Mesenchymal stem cell (in vitro differentiated cells and primary cell): ENCODE measurements at regions not wholly inside any gene's neighbourhood (a gene's known extent, or its start where the extent isn't known, plus 50 kb on each side); places are given as distances from the start of the nearest gene placed in this dataset.

Experiments used
- DNase-seq: peaks from one replicate; pipeline ENCODE4 v3.0.0-alpha.2; 2013
- H2AFZ ChIP-seq: one replicate; pipeline ENCODE4 v1.6.1; 2013; ENCODE audit warnings: low read depth, mild to moderate bottlenecking, control low read depth, inconsistent platforms, low read length, moderate library complexity
- H2AK5ac ChIP-seq: 2 replicates; pipeline ENCODE4 v1.6.1; 2013; ENCODE audit warnings: low read length, moderate library complexity, mild to moderate bottlenecking, inconsistent platforms; ENCODE audit not compliant: severe bottlenecking
- H2BK120ac ChIP-seq: one replicate; pipeline ENCODE4 v1.6.1; 2013; ENCODE audit warnings: low read depth, mild to moderate bottlenecking, inconsistent platforms, low read length, moderate library complexity
- H2BK12ac ChIP-seq, 2 experiments: one replicate each; pipeline ENCODE4 v1.6.1; 2013; ENCODE audit warnings: inconsistent platforms in 2 of 2, low read length in 2 of 2, mild to moderate bottlenecking in 2 of 2, moderate library complexity in 2 of 2, control low read depth in 1 of 2
- H2BK15ac ChIP-seq: one replicate; pipeline ENCODE4 v1.6.1; 2013; ENCODE audit warnings: mild to moderate bottlenecking, low read depth, inconsistent platforms; ENCODE audit not compliant: poor library complexity, severe bottlenecking
- H2BK5ac ChIP-seq: 2 replicates; pipeline ENCODE4 v1.6.1; 2013; ENCODE audit warnings: low read depth, mild to moderate bottlenecking, low read length, control low read depth, inconsistent platforms; ENCODE audit not compliant: poor library complexity, severe bottlenecking
- H3K14ac ChIP-seq, 2 experiments: one replicate each; pipeline ENCODE4 v1.6.1; 2013; ENCODE audit warnings: inconsistent platforms in 2 of 2, low read length in 2 of 2, control low read depth in 1 of 2, mild to moderate bottlenecking in 1 of 2, moderate library complexity in 1 of 2
- H3K18ac ChIP-seq, 2 experiments: one replicate each; pipeline ENCODE4 v1.6.1; 2013; ENCODE audit warnings: inconsistent platforms in 2 of 2, low read length in 2 of 2, control low read depth in 1 of 2, low read depth in 1 of 2, mild to moderate bottlenecking in 1 of 2
- H3K23ac ChIP-seq, 2 experiments: one replicate each; pipeline ENCODE4 v1.6.1; 2013; ENCODE audit warnings: inconsistent platforms in 2 of 2, low read length in 2 of 2, mild to moderate bottlenecking in 2 of 2, moderate library complexity in 2 of 2, control low read depth in 1 of 2
- H3K27ac ChIP-seq: 2 replicates; pipeline ENCODE4 v1.5.1; 2013; ENCODE audit warnings: mild to moderate bottlenecking, moderate library complexity, low read length, control low read depth, inconsistent platforms; ENCODE audit not compliant: poor library complexity, severe bottlenecking
- H3K27me3 ChIP-seq, 2 experiments: 2 replicates each; pipeline versions ENCODE4 v1.6.1 to v1.7.0; 2013; ENCODE audit warnings: low read length in 2 of 2, mild to moderate bottlenecking in 2 of 2, moderate library complexity in 2 of 2, control low read depth in 1 of 2, inconsistent platforms in 1 of 2; ENCODE audit not compliant: control insufficient read depth in 1 of 2, insufficient read depth in 1 of 2
- H3K36me3 ChIP-seq, 2 experiments: 2 replicates each; pipeline versions ENCODE4 v1.6.1 to v1.7.0; 2013; ENCODE audit warnings: low read length in 2 of 2, control low read depth in 1 of 2, inconsistent platforms in 1 of 2, low read depth in 1 of 2, mild to moderate bottlenecking in 1 of 2; ENCODE audit not compliant: insufficient read depth in 2 of 2, control insufficient read depth in 1 of 2
- H3K4ac ChIP-seq, 2 experiments: one replicate each; pipeline ENCODE4 v1.6.1; 2013; ENCODE audit warnings: inconsistent platforms in 2 of 2, low read length in 2 of 2, mild to moderate bottlenecking in 2 of 2, moderate library complexity in 2 of 2, control low read depth in 1 of 2, low read depth in 1 of 2
- H3K4me1 ChIP-seq: 2 replicates; pipeline ENCODE4 v1.6.1; 2013; ENCODE audit warnings: low read depth, low read length, control low read depth; ENCODE audit not compliant: control insufficient read depth, insufficient read depth
- H3K4me2 ChIP-seq: 2 replicates; pipeline ENCODE4 v1.6.1; 2013; ENCODE audit warnings: low read length, mild to moderate bottlenecking, inconsistent platforms; ENCODE audit not compliant: poor library complexity, severe bottlenecking
- H3K4me3 ChIP-seq, 2 experiments: 2 replicates each; pipeline versions ENCODE4 v1.5.1 to v1.7.0; 2013; ENCODE audit warnings: low read length in 2 of 2, mild to moderate bottlenecking in 2 of 2, control low read depth in 1 of 2, low read depth in 1 of 2; ENCODE audit not compliant: insufficient read depth in 1 of 2
- H3K79me1 ChIP-seq: replicated peaks from 2 replicates; pipeline ENCODE4 v1.6.1; 2013; ENCODE audit warnings: mild to moderate bottlenecking, control low read depth, low read length, inconsistent platforms; ENCODE audit not compliant: poor library complexity, severe bottlenecking
- H3K9ac ChIP-seq: 2 replicates; pipeline ENCODE4 v1.7.0; 2013; ENCODE audit warnings: mild to moderate bottlenecking, low read length, moderate library complexity
- H3K9me3 ChIP-seq: 2 replicates; pipeline ENCODE4 v1.7.0; 2013; ENCODE audit warnings: mild to moderate bottlenecking, low read length; ENCODE audit not compliant: control insufficient read depth
- H4K8ac ChIP-seq: one replicate; pipeline ENCODE4 v1.6.1; 2013; ENCODE audit warnings: inconsistent platforms, mild to moderate bottlenecking, low read length, moderate library complexity
- H4K91ac ChIP-seq: one replicate; pipeline ENCODE4 v1.6.1; 2013; ENCODE audit warnings: mild to moderate bottlenecking, low read length, inconsistent platforms
- WGBS: methylation state at CpG from one replicate; pipeline ENCODE4 v1.1.7; 2013; ENCODE audit warnings: mixed read lengths; 5-methylcytosine and 5-hydroxymethylcytosine counted together

DNA sequence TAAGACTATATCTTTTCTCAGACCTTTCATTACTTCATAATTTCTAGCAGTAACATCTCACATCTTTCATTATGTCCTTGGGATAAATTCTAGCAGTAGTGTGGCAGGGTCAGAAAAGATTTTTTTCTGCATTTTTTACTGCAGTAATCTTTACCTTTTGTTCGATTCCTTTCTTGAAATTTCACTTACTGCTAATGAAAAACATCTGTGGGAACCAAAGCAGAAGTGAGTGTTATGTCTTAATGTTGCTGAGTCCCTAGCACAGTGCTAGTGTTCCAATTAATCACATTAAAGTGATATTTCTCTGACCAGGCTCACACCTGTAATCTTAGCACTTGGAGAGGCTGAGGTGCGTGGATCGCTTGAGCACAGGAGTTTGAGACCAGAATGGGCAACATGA is 123.6 kb downstream of the EHF start:
- no peak overlapping the region for H3K4ac ChIP-seq
- no peak overlapping the region for H2BK12ac ChIP-seq
- peaks cover 0 to 34% of the 10 kb centered on the region in 2 experiments for H3K27me3 ChIP-seq
- H3K9me3 ChIP-seq = no peaks in the 10 kb centered on the region
- H3K18ac ChIP-seq = no peak overlapping the region
- no peak overlapping the region for H2AK5ac ChIP-seq
- H3K4me2 ChIP-seq = no peak overlapping the region
- H2BK15ac ChIP-seq = no peak overlapping the region
- H2BK5ac ChIP-seq = no peak overlapping the region
- H3K79me1 ChIP-seq = no peaks in the 10 kb centered on the region
- no peak for DNase-seq
- H4K91ac ChIP-seq = no peak overlapping the region
- H2AFZ ChIP-seq = no peak overlapping the region
- H4K8ac ChIP-seq = no peak overlapping the region
- H3K14ac ChIP-seq = no peak overlapping the region
- no peaks in the 10 kb centered on the region for H3K4me1 ChIP-seq
- no peak overlapping the region for H3K9ac ChIP-seq
- H3K36me3 ChIP-seq = peaks cover 0 to 3% of the 10 kb centered on the region in 2 experiments
- H3K23ac ChIP-seq = no peak overlapping the region
- WGBS = 100% methylated on average over 2 of the region's 3 CpGs
- no peak overlapping the region for H3K27ac ChIP-seq
- H2BK120ac ChIP-seq = no peak overlapping the region
- no peak overlapping the region for H3K4me3 ChIP-seq

DNA sequence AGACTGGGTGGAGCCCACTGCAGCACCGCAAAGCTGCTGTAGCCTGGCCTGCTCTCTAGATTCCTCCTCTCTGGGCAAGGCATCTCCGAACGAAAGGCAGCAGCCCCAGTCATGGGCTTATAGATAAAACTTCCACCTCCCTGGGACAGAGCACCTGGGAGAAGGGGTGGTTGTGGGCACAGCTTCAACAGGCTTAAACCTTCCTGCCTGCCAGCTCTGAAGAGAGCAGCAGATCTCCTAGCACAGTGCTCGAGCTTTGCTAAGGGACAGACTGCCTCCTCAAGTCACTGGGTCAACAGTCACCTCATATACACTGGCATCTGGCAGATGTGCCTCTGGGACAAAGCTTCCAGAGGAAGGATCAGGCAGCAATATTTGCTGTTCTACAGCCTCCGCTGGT is 117.3 kb downstream of the EHF start:
- 92% methylated on average over 5 of the region's 5 CpGs for WGBS
- no peak overlapping the region for H4K8ac ChIP-seq
- no peak overlapping the region for H2AK5ac ChIP-seq
- H3K18ac ChIP-seq = no peak overlapping the region
- H3K4ac ChIP-seq = no peak overlapping the region
- no peak overlapping the region for H2BK5ac ChIP-seq
- peaks cover 0 to 43% of the 10 kb centered on the region in 2 experiments for H3K27me3 ChIP-seq
- no peak overlapping the region for H2AFZ ChIP-seq
- no peak overlapping the region for H2BK120ac ChIP-seq
- H4K91ac ChIP-seq = no peak overlapping the region
- no peaks in the 10 kb centered on the region for H3K79me1 ChIP-seq
- peaks cover 19% of the 10 kb centered on the region for H3K9me3 ChIP-seq
- peaks cover 0 to 10% of the 10 kb centered on the region in 2 experiments for H3K36me3 ChIP-seq
- no peak overlapping the region for H2BK15ac ChIP-seq
- H3K4me1 ChIP-seq = no peaks in the 10 kb centered on the region
- H3K4me3 ChIP-seq = no peak overlapping the region
- no peak overlapping the region for H3K27ac ChIP-seq
- no peak for DNase-seq
- no peak overlapping the region for H3K14ac ChIP-seq
- H3K9ac ChIP-seq = no peak overlapping the region
- H3K23ac ChIP-seq = no peak overlapping the region
- H2BK12ac ChIP-seq = no peak overlapping the region
- no peak overlapping the region for H3K4me2 ChIP-seq

DNA sequence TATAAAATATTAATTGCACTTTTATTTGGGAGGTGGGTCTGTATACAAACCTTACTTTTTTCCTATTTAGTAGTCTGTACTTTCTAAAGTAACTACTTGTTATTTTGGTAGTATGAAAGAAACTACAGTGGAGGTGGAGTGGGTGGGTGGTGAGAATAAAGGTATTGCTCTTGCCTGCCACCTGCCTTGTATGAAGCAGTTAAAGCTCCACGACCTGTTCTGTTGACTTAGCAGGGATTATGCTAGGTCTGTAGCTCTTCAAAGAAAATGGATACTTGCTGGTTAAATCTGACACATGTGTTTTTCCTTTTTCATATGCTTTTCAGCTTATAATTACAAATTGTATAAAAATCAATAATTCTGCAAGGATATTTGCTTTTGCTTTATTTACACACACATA is 111.9 kb downstream of the EHF start:
- H2BK5ac ChIP-seq = no peak overlapping the region
- H3K23ac ChIP-seq = no peak overlapping the region

DNA sequence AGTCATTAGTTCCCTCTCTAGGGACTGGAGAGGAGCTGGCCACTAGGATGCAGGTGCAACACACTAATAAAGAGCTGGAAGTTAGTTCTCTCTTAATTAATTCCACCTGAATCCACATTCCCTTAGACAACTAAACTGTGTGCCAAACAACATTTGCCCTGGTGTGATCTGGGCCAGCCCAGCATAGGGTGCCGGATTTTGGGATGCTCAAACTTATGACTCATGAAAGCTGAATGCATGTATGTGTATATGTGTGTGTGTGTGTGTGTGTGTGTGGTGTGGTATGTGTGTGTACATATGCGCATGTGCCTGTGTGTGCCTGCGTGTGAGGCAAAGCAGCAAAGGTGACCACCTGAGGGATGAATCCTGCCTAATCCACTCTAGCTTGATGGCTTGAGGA is 110.7 kb downstream of the EHF start:
- no peak overlapping the region for H2BK15ac ChIP-seq

More for the DNA sequence above, 111.9 kb downstream of the EHF start:
- H3K9me3 ChIP-seq = peaks cover 13% of the 10 kb centered on the region
- DNase-seq = no peak
- H2BK15ac ChIP-seq = no peak overlapping the region
- peaks cover 2% of the 10 kb centered on the region for H3K4me1 ChIP-seq
- H3K9ac ChIP-seq = no peak overlapping the region
- H4K8ac ChIP-seq = no peak overlapping the region
- no peak overlapping the region for H3K18ac ChIP-seq
- no peak overlapping the region for H2BK120ac ChIP-seq
- H3K27me3 ChIP-seq = peaks cover 3 to 32% of the 10 kb centered on the region in 2 experiments
- H3K79me1 ChIP-seq = no peaks in the 10 kb centered on the region
- H3K4me3 ChIP-seq = no peak overlapping the region
- H3K14ac ChIP-seq = no peak overlapping the region
- H2AFZ ChIP-seq = no peak overlapping the region
- peaks cover 0 to 7% of the 10 kb centered on the region in 2 experiments for H3K36me3 ChIP-seq
- H4K91ac ChIP-seq = no peak overlapping the region
- no peak overlapping the region for H3K4ac ChIP-seq
- H2BK12ac ChIP-seq = no peak overlapping the region
- no peak overlapping the region for H3K4me2 ChIP-seq
- H2AK5ac ChIP-seq = no peak overlapping the region
- 33% methylated on average over 1 of the region's 1 CpG for WGBS
- H3K27ac ChIP-seq = no peak overlapping the region

More for the DNA sequence above, 110.7 kb downstream of the EHF start:
- Histone ChIP-seq H3K18ac (no peak overlapping the region), H4K8ac (no peak overlapping the region), H3K79me1 (no peaks in the 10 kb centered on the region), H3K4me2 (no peak overlapping the region), H2AK5ac (no peak overlapping the region), H3K27me3 (peaks cover 3 to 25% of the 10 kb centered on the region in 2 experiments), H3K9me3 (peaks cover 3% of the 10 kb centered on the region), H2AFZ (no peak overlapping the region), H2BK12ac (no peak overlapping the region), H3K4me1 (peaks cover 2% of the 10 kb centered on the region), H2BK5ac (no peak overlapping the region), H4K91ac (no peak overlapping the region), H3K4ac (no peak overlapping the region), H3K23ac (no peak overlapping the region), H3K4me3 (no peak overlapping the region), H3K27ac (no peak overlapping the region), H3K9ac (no peak overlapping the region), H3K36me3 (peaks cover 0 to 6% of the 10 kb centered on the region in 2 experiments), H3K14ac (no peak overlapping the region), H2BK120ac (no peak overlapping the region)
- no peak for DNase-seq
- WGBS = 95% methylated on average over 3 of the region's 3 CpGs
